ENCODE measurements at regions not wholly inside any gene's neighbourhood (a gene's known extent, or its start where the extent isn't known, plus 50 kb on each side); places are given as distances from the start of the nearest gene placed in this dataset.

- no peak for TF ChIP-seq EZH2 (IDR thresholded peaks at IDR 0.05; ENCODE audit: low read length, missing control alignments)
- no peak for TF ChIP-seq CTCF (conservative IDR thresholded peaks at IDR 0.05 in 1 of 2, IDR thresholded peaks at IDR 0.05 in 1 of 2; ENCODE audit: low read depth in 1 of 2, low read length in 2 of 2)
Measured at GRCh38 chr15:97680606-97681220, 279.8 kb upstream of the ARRDC4 start.

Data from fibroblast of lung (primary cell).